HL-60 (cell line): ENCODE measurements at regions not wholly inside any gene's neighbourhood (a gene's known extent, or its start where the extent isn't known, plus 50 kb on each side); places are given as distances from the start of the nearest gene placed in this dataset.

ENCODE experiments used
- GABPA ChIP-seq: IDR thresholded peaks from 2 replicates; pipeline ENCODE4 v1.6.1; 2012; ENCODE audit warnings: low read depth
- POLR2AphosphoS5 ChIP-seq: IDR thresholded peaks from 2 replicates; pipeline ENCODE4 v1.6.1; 2012; ENCODE audit warnings: low read depth
- REST ChIP-seq: IDR thresholded peaks from 2 replicates; pipeline ENCODE4 v1.6.1; 2012; ENCODE audit warnings: low read depth; ENCODE audit not compliant: insufficient replicate concordance
- SPI1 ChIP-seq: IDR thresholded peaks from 2 replicates; pipeline ENCODE4 v1.6.1; 2012; ENCODE audit warnings: low read depth, mild to moderate bottlenecking, borderline replicate concordance
- TF ChIP-seq, protein P1 (sequence below): IDR thresholded peaks from one replicate; pipeline ENCODE4 v1.5.1; 2011; ENCODE audit warnings: low read length, control low read depth, inconsistent platforms; ENCODE audit not compliant: insufficient read depth

DNA sequence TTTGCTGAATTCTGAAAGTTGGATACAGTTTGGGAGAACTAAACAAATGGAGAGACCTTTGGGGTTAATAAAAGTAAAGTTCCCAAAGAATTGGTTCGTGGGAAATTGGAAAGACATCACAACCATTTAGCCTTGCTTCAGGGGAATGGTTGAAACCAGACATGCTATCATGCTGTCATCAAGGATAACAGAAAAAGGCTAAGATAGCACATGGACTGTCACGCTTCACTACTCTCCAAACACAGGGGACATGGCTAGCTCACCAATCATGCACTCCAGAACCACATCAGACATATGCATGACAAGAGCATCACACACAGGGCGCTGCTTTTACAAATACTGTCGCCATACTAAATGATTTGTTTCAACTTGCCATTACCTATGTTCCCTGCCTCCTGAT is 671.7 kb upstream of the ROBO1 start:
- no peak for TF ChIP-seq SPI1
- no peak for TF ChIP-seq POLR2AphosphoS5
- TF ChIP-seq, protein P1, sequence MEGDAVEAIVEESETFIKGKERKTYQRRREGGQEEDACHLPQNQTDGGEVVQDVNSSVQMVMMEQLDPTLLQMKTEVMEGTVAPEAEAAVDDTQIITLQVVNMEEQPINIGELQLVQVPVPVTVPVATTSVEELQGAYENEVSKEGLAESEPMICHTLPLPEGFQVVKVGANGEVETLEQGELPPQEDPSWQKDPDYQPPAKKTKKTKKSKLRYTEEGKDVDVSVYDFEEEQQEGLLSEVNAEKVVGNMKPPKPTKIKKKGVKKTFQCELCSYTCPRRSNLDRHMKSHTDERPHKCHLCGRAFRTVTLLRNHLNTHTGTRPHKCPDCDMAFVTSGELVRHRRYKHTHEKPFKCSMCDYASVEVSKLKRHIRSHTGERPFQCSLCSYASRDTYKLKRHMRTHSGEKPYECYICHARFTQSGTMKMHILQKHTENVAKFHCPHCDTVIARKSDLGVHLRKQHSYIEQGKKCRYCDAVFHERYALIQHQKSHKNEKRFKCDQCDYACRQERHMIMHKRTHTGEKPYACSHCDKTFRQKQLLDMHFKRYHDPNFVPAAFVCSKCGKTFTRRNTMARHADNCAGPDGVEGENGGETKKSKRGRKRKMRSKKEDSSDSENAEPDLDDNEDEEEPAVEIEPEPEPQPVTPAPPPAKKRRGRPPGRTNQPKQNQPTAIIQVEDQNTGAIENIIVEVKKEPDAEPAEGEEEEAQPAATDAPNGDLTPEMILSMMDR = no peak
- TF ChIP-seq GABPA = no peak
- TF ChIP-seq REST = no peak
